Panc1 (cell line): ENCODE measurements at regions not wholly inside any gene's neighbourhood (a gene's known extent, or its start where the extent isn't known, plus 50 kb on each side); places are given as distances from the start of the nearest gene placed in this dataset.
"Not testable (repeated sequence)": the region's sequence is repeated elsewhere in the genome, so short reads cannot be mapped to it uniquely, and the experiment has no call there.

ENCODE experiments used
- ATAC-seq: fragments of 200-7000 bp; cut with Tn5 transposase; 2 replicates; pipeline ENCODE4 v1.9.1; 2020; ENCODE audit warnings: mild to moderate bottlenecking, moderate library complexity
- BruUV-seq: library from RNA; stranded (reverse); fragments of 400-500 nt; replicated peaks from 2 replicates; lab custom pipeline; 2021; lab: Mats Ljungman, UMichigan
- CTCF ChIA-PET: fragments of 300-600 bp; sonication (Branson Sonifier 250); formaldehyde crosslinking; loops from one replicate; lab custom pipeline; 2022; ENCODE audit warnings: antibody characterized with exemption; lab: Charles Lee
- POLR2A ChIA-PET: fragments of 300-600 bp; sonication (Branson Sonifier 250); formaldehyde crosslinking; loops from one replicate; lab custom pipeline; 2022; ENCODE audit warnings: antibody characterized with exemption; lab: Charles Lee
- DNase-seq: peaks from one replicate; pipeline ENCODE4 v3.0.0-alpha.2; 2010; ENCODE audit warnings: low read depth, low spot score
- H3K27ac ChIP-seq: 2 replicates; pipeline ENCODE4 v1.5.1; 2011; ENCODE audit warnings: mild to moderate bottlenecking, low read length, inconsistent platforms
- H3K27me3 ChIP-seq: fragments of 200-500 bp; sonication (Bioruptor generic); 2 replicates; pipeline ENCODE4 v1.6.0; 2014; ENCODE audit warnings: low read length, inconsistent platforms; ENCODE audit not compliant: control insufficient read depth, insufficient read depth
- H3K36me3 ChIP-seq: fragments of 200-500 bp; sonication (Bioruptor generic); 2 replicates; pipeline ENCODE4 v1.5.1; 2014; ENCODE audit warnings: inconsistent platforms, mild to moderate bottlenecking, low read length, moderate library complexity; ENCODE audit not compliant: control insufficient read depth, insufficient read depth
- H3K4me1 ChIP-seq: 2 replicates; pipeline ENCODE4 v1.5.1; 2011; ENCODE audit warnings: inconsistent platforms, mild to moderate bottlenecking, low read length, moderate library complexity; ENCODE audit not compliant: control insufficient read depth, insufficient read depth
- H3K4me3 ChIP-seq, 2 experiments: 2 replicates each; pipeline ENCODE4 v1.5.1; 2011 to 2012; ENCODE audit warnings: low read depth in 2 of 2, low read length in 2 of 2, mild to moderate bottlenecking in 2 of 2, inconsistent platforms in 1 of 2, moderate library complexity in 1 of 2
- H3K9me3 ChIP-seq: fragments of 200-500 bp; sonication (Bioruptor generic); 2 replicates; pipeline ENCODE4 v1.5.1; 2014; ENCODE audit warnings: low read depth, mild to moderate bottlenecking, inconsistent platforms, low read length, moderate library complexity; ENCODE audit not compliant: control insufficient read depth, insufficient read depth
- CTCF ChIP-seq: fragments of 450-650 bp; IDR thresholded peaks from 2 replicates; pipeline ENCODE4 v1.5.1; 2017; ENCODE audit warnings: mild to moderate bottlenecking
- POLR2AphosphoS5 ChIP-seq: IDR thresholded peaks from 2 replicates; pipeline ENCODE4 v1.6.1; 2012; ENCODE audit warnings: mild to moderate bottlenecking, low read depth, low read length, moderate library complexity
- REST ChIP-seq, 2 experiments: IDR thresholded peaks; 2 replicates each; pipeline ENCODE4 v1.6.1; 2011 to 2012; ENCODE audit warnings: low read depth in 2 of 2, control low read depth in 1 of 2, low read length in 1 of 2, mild to moderate bottlenecking in 1 of 2, moderate library complexity in 1 of 2; ENCODE audit not compliant: insufficient read depth in 1 of 2
- SIN3A ChIP-seq: IDR thresholded peaks from 2 replicates; pipeline ENCODE4 v1.6.1; 2012; ENCODE audit warnings: low read depth, mild to moderate bottlenecking, low read length, moderate library complexity, borderline replicate concordance; ENCODE audit not compliant: insufficient read depth
- TCF7L2 ChIP-seq: IDR thresholded peaks from 2 replicates; pipeline ENCODE4 v1.6.1; 2011; ENCODE audit warnings: mild to moderate bottlenecking, low read depth, low read length, inconsistent platforms
- in situ Hi-C: cut with HindIII; loops from 2 replicates; pipeline ENCODE4 v1.10.0; 2016; ENCODE audit warnings: low sequenced_read_pairs, low pct_unique_long_range_greater_than_20kb
- intact Hi-C: fragments of 100-400 bp; cut with micrococcal nuclease; formaldehyde crosslinking; loops from one replicate; pipeline ENCODE4 v1.10.0; 2022; ENCODE audit not compliant: unreplicated experiment

GRCh38 chr6:169092375-169092774 is 161.3 kb downstream of the THBS2 start:
- H3K9me3 ChIP-seq = peaks cover 10% of the 10 kb centered on the region; the same call in 1 of the 2 replicates
- no peak overlapping the region for H3K4me3 ChIP-seq
- POLR2A ChIA-PET = no interaction called here
- H3K36me3 ChIP-seq = no peaks in the 10 kb centered on the region
- DNase-seq = no peak
- TF ChIP-seq TCF7L2 (no peak), CTCF (no peak), SIN3A (no peak), POLR2AphosphoS5 (no peak), REST (IDR thresholded peaks at IDR 0.05; ENCODE audit: insufficient read depth in 1 of 2, low read depth in 2 of 2, low read length in 1 of 2) (no peak)
- no peaks in the 10 kb centered on the region for H3K4me1 ChIP-seq
- in situ Hi-C loops = no loop called here
- no TSS peak for BruUV-seq
- no peak overlapping the region for H3K27ac ChIP-seq
- intact Hi-C loops = no loop called here
- CTCF ChIA-PET = no interaction called here
- ATAC-seq = no peak
- no peaks in the 10 kb centered on the region for H3K27me3 ChIP-seq

- H3K36me3 ChIP-seq, intact Hi-C loops, POLR2A ChIA-PET, ATAC-seq, DNase-seq, BruUV-seq, H3K27me3 ChIP-seq, H3K27ac ChIP-seq, H3K4me1 ChIP-seq, H3K4me3 ChIP-seq, in situ Hi-C loops, CTCF ChIA-PET: not testable (repeated sequence)
- peaks cover 10% of the 10 kb centered on the region; the same call in 1 of the 2 replicates for H3K9me3 ChIP-seq
These were observed 163.0 kb downstream of the THBS2 start for GRCh38 chr6:169090514-169091127.

- ChIA-PET POLR2A (no interaction called here), CTCF (no interaction called here)
- no peaks in the 10 kb centered on the region for H3K4me1 ChIP-seq
- no peaks in the 10 kb centered on the region for H3K36me3 ChIP-seq
- H3K9me3 ChIP-seq = peaks cover 10% of the 10 kb centered on the region; the same call in 1 of the 2 replicates
- DNase-seq (no peak), ATAC-seq (no peak)
- BruUV-seq = no TSS peak
- TF ChIP-seq POLR2AphosphoS5 = no peak
- no peak for TF ChIP-seq REST (IDR thresholded peaks at IDR 0.05; ENCODE audit: insufficient read depth in 1 of 2, low read depth in 2 of 2, low read length in 1 of 2)
- no peak for TF ChIP-seq SIN3A
- no peak for TF ChIP-seq TCF7L2
- TF ChIP-seq CTCF = no peak
- no peak overlapping the region for H3K4me3 ChIP-seq
- in situ Hi-C loops = no loop called here
- no peaks in the 10 kb centered on the region for H3K27me3 ChIP-seq
- H3K27ac ChIP-seq = no peak overlapping the region
- intact Hi-C loops = no loop called here
These were observed 164.9 kb downstream of the THBS2 start for GRCh38 chr6:169088762-169089161.
